A549 (cell line): ENCODE measurements at regions not wholly inside any gene's neighbourhood (a gene's known extent, or its start where the extent isn't known, plus 50 kb on each side); places are given as distances from the start of the nearest gene placed in this dataset.

Experiments
- ATAC-seq, 2 experiments: fragments of 200-7000 bp in 1 of 2; fragments of >200 bp in 1 of 2; cut with Nextera tagmentation in 1 of 2; cut with Tn5 transposase in 1 of 2; 3 replicates each; pipeline versions ENCODE4 v1.8.0 to v1.9.1; 2018 to 2020; ENCODE audit warnings: mild to moderate bottlenecking in 1 of 2, moderate library complexity in 1 of 2
- CTCF ChIA-PET: fragments of 300-600 bp; sonication (Branson Sonifier 250); formaldehyde crosslinking; extraction: SDS; loops from one replicate; lab custom pipeline; 2021; ENCODE audit warnings: antibody characterized with exemption, inconsistent platforms; lab: Yijun Ruan, JAX
- POLR2A ChIA-PET: fragments of 350-600 bp; formaldehyde crosslinking; extraction: SDS; loops from one replicate; lab custom pipeline; 2021; ENCODE audit warnings: antibody characterized with exemption, inconsistent platforms; lab: Yijun Ruan, JAX
- DNase-seq, 2 experiments: peaks; one replicate each; pipeline versions ENCODE4 v3.0.0 to v3.0.0-alpha.2; 2011 to 2016; ENCODE audit warnings: low read depth in 1 of 2, low spot score in 1 of 2
- FAIRE-seq: peaks from 2 replicates; lab custom pipeline; 2011; peaks lifted over from hg19 to GRCh38; lab: Jason Lieb, UNC
- H3K27ac ChIP-seq, 2 experiments: fragments of >200 bp; sonication (Bioruptor Twin); formaldehyde crosslinking; 3 replicates each; pipeline ENCODE4 v1.5.1; 2016 to 2017
- H3K4me1 ChIP-seq: fragments of >200 bp; sonication (Bioruptor Twin); formaldehyde crosslinking; 3 replicates; pipeline ENCODE4 v1.6.1; 2016
- H3K4me2 ChIP-seq: fragments of >200 bp; sonication (Bioruptor Twin); formaldehyde crosslinking; 3 replicates; pipeline ENCODE4 v1.6.1; 2016
- H3K4me3 ChIP-seq: fragments of >200 bp; sonication (Bioruptor Twin); formaldehyde crosslinking; 3 replicates; pipeline ENCODE4 v1.5.1; 2016
- H3K9me3 ChIP-seq: fragments of >200 bp; sonication (Bioruptor Twin); formaldehyde crosslinking; 3 replicates; pipeline ENCODE4 v1.6.1; 2016
- CEBPB ChIP-seq, 2 experiments: fragments of >200 bp in 1 of 2; sonication (Bioruptor Twin) in 1 of 2; formaldehyde crosslinking in 1 of 2; IDR thresholded peaks; 2 replicates each; pipeline ENCODE4 v1.6.1; 2012 to 2016
- CHD4 ChIP-seq: fragments of 200-600 bp; sonication (generic); IDR thresholded peaks from 2 replicates; pipeline ENCODE4 v1.6.1; 2016; ENCODE audit warnings: antibody characterized with exemption, mild to moderate bottlenecking, borderline replicate concordance
- EHMT2 ChIP-seq: fragments of 200-600 bp; sonication (generic); IDR thresholded peaks from 2 replicates; pipeline ENCODE4 v1.6.1; 2016; ENCODE audit warnings: antibody characterized with exemption, low read depth, mild to moderate bottlenecking, moderate library complexity
- EP300 ChIP-seq, 2 experiments: fragments of >200 bp; sonication (Bioruptor Twin); formaldehyde crosslinking; IDR thresholded peaks; 2 replicates in 1 of 2; 3 replicates in 1 of 2; pipeline ENCODE4 v1.6.1; 2016 to 2017
- KDM5A ChIP-seq: fragments of 200-600 bp; sonication (generic); IDR thresholded peaks from 2 replicates; pipeline ENCODE4 v1.6.1; 2016; ENCODE audit warnings: antibody characterized with exemption, mild to moderate bottlenecking
- MAFK ChIP-seq: fragments of 450-650 bp; IDR thresholded peaks from 2 replicates; pipeline ENCODE4 v1.6.1; 2014; ENCODE audit not compliant: partially characterized antibody
- PHF8 ChIP-seq: fragments of 200-600 bp; sonication (generic); IDR thresholded peaks from 2 replicates; pipeline ENCODE4 v1.6.1; 2016; ENCODE audit warnings: low read depth, mild to moderate bottlenecking, antibody characterized with exemption, moderate library complexity, borderline replicate concordance
- RAD21 ChIP-seq, 2 experiments: fragments of >200 bp in 1 of 2; sonication (Bioruptor Twin) in 1 of 2; formaldehyde crosslinking in 1 of 2; IDR thresholded peaks in 1 of 2; conservative IDR thresholded peaks in 1 of 2; 2 replicates in 1 of 2; 3 replicates in 1 of 2; pipeline ENCODE4 v1.6.1; 2012 to 2018; ENCODE audit warnings: inconsistent platforms in 1 of 2
- RCOR1 ChIP-seq: fragments of 150-350 bp; IDR thresholded peaks from 2 replicates; pipeline ENCODE4 v1.6.1; 2014; ENCODE audit warnings: antibody characterized with exemption, low read length, low read depth
- RFX5 ChIP-seq: fragments of 450-650 bp; IDR thresholded peaks from 2 replicates; pipeline ENCODE4 v1.7.1; 2014; ENCODE audit warnings: antibody characterized with exemption, mild to moderate bottlenecking, moderate library complexity
- SMC3 ChIP-seq: fragments of >200 bp; sonication (Bioruptor Twin); formaldehyde crosslinking; IDR thresholded peaks from 3 replicates; pipeline ENCODE4 v1.6.1; 2018; ENCODE audit warnings: inconsistent platforms
- TP53 ChIP-seq: fragments of 250-450 bp; sonication (Bioruptor Pico); IDR thresholded peaks from 2 replicates; pipeline ENCODE4 v1.5.0; 2021; ENCODE audit warnings: mild to moderate bottlenecking, moderate library complexity
- ZFP36 ChIP-seq: fragments of 450-650 bp; IDR thresholded peaks from 2 replicates; pipeline ENCODE4 v1.6.1; 2014; ENCODE audit warnings: borderline replicate concordance; ENCODE audit not compliant: partially characterized antibody
- WGBS: methylation state at CpG from one replicate; pipeline ENCODE4 v1.1.6; 2017; ENCODE audit errors: missing lambda C conversion rate; 5-methylcytosine and 5-hydroxymethylcytosine counted together
- TF ChIP-seq, protein P1 (sequence below): IDR thresholded peaks from 2 replicates; pipeline ENCODE4 v1.6.1; 2012; ENCODE audit warnings: low read depth, borderline replicate concordance
- TF ChIP-seq, protein P2 (sequence below): IDR thresholded peaks from 2 replicates; pipeline ENCODE4 v1.6.1; 2012
- TF ChIP-seq, protein P3 (sequence below): fragments of 200-600 bp; sonication (generic); IDR thresholded peaks from 2 replicates; pipeline ENCODE4 v1.6.1; 2016; ENCODE audit warnings: antibody characterized with exemption, mild to moderate bottlenecking, moderate library complexity

DNA sequence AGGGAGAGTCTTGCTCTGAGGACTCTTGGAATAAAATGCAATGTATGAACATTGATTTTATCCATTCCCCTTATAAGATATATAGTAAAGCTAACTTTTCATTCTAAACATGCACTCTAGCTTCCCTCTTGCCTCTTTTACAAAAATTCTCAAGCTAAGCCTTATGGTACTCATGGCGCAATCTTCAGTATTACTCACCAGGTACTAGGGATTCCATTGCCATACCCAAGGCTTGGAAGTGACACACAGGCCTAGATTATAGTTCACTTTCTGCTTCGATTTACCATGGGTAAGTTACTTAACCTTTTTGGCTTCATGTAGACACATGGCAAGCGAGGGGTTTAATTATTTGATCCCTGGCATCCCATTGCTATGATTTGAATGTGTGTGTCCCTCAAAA lies 331.5 kb downstream of the LRIG3 start:
- Histone ChIP-seq H3K4me1 (peaks cover 4% of the 10 kb centered on the region), H3K27ac (no peak overlapping the region), H3K9me3 (no peaks in the 10 kb centered on the region), H3K4me3 (no peak overlapping the region)
- POLR2A ChIA-PET: no interaction called here
- FAIRE-seq: no peak
- DNase-seq: no peak
- 48% methylated on average over 3 of the region's 3 CpGs for WGBS
- TF ChIP-seq, protein P1, sequence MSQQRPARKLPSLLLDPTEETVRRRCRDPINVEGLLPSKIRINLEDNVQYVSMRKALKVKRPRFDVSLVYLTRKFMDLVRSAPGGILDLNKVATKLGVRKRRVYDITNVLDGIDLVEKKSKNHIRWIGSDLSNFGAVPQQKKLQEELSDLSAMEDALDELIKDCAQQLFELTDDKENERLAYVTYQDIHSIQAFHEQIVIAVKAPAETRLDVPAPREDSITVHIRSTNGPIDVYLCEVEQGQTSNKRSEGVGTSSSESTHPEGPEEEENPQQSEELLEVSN: no peak
- peak in 1 of 2 experiments; percentile 44; a peak in 1 of 4 replicates for TF ChIP-seq CEBPB (IDR thresholded peaks at IDR 0.05)
- TF ChIP-seq, all 56 proteins: peak for 1
- no peak overlapping the region for H3K4me2 ChIP-seq
- CTCF ChIA-PET: interaction anchor here (0.6 to 1.9 kb wide), 3 partner anchors 48 to 606 kb away, joined by 3 to 4 read pairs (median 4); no protein-coding TSS in a partner anchor
- ATAC-seq: no peak

DNA sequence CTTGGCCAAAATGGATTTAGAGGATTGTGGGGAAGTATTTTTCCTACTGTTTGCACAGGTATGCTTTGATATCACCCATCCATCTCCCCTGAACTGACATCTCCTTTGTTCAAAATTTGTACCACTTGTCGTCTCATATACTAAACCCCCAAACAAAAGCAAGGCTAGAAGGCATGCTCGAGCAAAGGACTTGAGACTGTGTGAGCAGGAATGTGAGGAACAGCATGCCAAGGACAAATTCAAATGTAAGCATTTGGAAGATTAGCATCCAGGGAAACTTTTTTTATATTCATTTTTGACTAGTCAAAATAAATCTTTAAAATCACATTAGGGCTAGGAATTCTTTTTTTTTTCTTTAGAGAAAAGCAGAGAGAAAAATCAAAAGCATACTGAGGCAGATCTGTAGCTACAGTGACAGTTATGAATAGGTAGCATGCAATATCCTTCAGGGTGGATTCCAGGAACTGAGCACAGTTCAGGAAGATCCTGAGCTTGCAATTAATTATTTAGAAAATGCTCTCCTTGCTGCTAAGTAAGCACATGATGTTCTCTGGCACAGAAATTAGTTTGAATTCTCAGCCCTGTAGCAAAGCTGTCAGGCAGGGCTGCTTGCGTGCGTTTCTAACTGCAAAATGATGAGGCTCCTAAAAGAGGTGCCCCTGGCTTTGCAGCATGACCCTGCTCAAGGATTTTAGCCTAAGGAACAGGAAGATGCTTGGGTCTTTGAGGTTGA lies 327.7 kb downstream of the LRIG3 start:
- no peaks in the 10 kb centered on the region for H3K9me3 ChIP-seq
- H3K4me3 ChIP-seq: no peak overlapping the region
- ATAC-seq (no peak), DNase-seq (no peak), FAIRE-seq (no peak)
- TF ChIP-seq, protein P2, sequence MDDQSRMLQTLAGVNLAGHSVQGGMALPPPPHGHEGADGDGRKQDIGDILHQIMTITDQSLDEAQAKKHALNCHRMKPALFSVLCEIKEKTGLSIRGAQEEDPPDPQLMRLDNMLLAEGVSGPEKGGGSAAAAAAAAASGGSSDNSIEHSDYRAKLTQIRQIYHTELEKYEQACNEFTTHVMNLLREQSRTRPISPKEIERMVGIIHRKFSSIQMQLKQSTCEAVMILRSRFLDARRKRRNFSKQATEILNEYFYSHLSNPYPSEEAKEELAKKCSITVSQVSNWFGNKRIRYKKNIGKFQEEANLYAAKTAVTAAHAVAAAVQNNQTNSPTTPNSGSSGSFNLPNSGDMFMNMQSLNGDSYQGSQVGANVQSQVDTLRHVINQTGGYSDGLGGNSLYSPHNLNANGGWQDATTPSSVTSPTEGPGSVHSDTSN: no peak
- TF ChIP-seq KDM5A (no peak), MAFK (no peak), SMC3 (no peak), EP300 (IDR thresholded peaks at IDR 0.05) (no peak), CHD4 (no peak), PHF8 (no peak)
- CTCF ChIA-PET: no interaction called here
- no peak overlapping the region for H3K4me2 ChIP-seq
- H3K27ac ChIP-seq: no peak overlapping the region
- POLR2A ChIA-PET: no interaction called here
- no peaks in the 10 kb centered on the region for H3K4me1 ChIP-seq
- 64% methylated on average over 4 of the region's 4 CpGs for WGBS

DNA sequence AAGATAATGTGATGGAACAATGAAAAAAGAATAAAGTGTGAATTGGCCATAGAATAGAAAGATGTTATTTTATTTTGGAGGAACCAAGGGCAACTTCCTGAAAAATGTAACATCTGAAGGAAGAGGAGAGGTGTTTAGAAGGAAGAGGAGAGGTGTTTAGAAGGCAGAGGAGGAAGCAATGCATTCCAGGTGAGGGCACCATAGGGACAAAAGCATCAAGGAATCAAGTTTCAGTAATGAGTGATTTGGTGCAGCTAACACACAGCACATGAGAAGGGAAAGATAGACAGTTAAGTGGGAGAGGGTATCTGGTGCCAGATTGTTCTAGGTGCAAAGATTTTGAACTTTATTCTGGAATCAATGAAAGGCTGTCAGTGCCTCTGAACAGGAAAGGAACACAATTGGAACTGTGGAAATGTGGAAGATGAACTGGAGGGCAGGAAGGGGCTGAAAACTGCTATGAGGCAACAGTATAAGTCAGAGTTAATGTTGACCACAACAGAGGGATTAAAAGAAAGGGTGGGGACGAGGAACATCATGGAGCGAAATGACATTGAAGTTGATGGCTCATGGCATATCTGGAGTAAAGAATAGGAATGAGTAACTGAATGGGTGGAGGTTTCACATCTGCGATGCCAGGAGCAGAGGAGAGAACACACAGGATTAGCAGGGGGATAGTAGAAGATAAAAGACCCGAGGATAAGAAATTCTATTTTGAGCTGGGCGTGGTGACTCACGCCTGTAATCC lies 326.6 kb downstream of the LRIG3 start:
- 55% methylated on average over 6 of the region's 6 CpGs for WGBS
- H3K4me2 ChIP-seq: no peak overlapping the region
- FAIRE-seq (no peak), DNase-seq (no peak), ATAC-seq (no peak)
- H3K9me3 ChIP-seq: no peaks in the 10 kb centered on the region
- no peak overlapping the region for H3K27ac ChIP-seq
- TF ChIP-seq KDM5A (no peak), RAD21 (conservative IDR thresholded peaks at IDR 0.05 in 1 of 2, IDR thresholded peaks at IDR 0.05 in 1 of 2) (no peak), SMC3 (no peak), CEBPB (IDR thresholded peaks at IDR 0.05) (no peak), RCOR1 (no peak), CHD4 (no peak), TP53 (CRISPR knock-in tag) (no peak), ZFP36 (no peak), EHMT2 (no peak), RFX5 (no peak)
- TF ChIP-seq, protein P3, sequence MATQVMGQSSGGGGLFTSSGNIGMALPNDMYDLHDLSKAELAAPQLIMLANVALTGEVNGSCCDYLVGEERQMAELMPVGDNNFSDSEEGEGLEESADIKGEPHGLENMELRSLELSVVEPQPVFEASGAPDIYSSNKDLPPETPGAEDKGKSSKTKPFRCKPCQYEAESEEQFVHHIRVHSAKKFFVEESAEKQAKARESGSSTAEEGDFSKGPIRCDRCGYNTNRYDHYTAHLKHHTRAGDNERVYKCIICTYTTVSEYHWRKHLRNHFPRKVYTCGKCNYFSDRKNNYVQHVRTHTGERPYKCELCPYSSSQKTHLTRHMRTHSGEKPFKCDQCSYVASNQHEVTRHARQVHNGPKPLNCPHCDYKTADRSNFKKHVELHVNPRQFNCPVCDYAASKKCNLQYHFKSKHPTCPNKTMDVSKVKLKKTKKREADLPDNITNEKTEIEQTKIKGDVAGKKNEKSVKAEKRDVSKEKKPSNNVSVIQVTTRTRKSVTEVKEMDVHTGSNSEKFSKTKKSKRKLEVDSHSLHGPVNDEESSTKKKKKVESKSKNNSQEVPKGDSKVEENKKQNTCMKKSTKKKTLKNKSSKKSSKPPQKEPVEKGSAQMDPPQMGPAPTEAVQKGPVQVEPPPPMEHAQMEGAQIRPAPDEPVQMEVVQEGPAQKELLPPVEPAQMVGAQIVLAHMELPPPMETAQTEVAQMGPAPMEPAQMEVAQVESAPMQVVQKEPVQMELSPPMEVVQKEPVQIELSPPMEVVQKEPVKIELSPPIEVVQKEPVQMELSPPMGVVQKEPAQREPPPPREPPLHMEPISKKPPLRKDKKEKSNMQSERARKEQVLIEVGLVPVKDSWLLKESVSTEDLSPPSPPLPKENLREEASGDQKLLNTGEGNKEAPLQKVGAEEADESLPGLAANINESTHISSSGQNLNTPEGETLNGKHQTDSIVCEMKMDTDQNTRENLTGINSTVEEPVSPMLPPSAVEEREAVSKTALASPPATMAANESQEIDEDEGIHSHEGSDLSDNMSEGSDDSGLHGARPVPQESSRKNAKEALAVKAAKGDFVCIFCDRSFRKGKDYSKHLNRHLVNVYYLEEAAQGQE: no peak
- TF ChIP-seq, protein P2: no peak
- no peak overlapping the region for H3K4me3 ChIP-seq
- H3K4me1 ChIP-seq: no peaks in the 10 kb centered on the region
- CTCF ChIA-PET: no interaction called here
- POLR2A ChIA-PET: no interaction called here
